ENCODE measurements at regions not wholly inside any gene's neighbourhood (a gene's known extent, or its start where the extent isn't known, plus 50 kb on each side); places are given as distances from the start of the nearest gene placed in this dataset.
A peak's percentile ranks its signal among the peaks of the same experiment; 100 is the strongest.

- no peak overlapping the region for H3K27ac ChIP-seq (ENCODE audit: control insufficient read depth, insufficient read depth, low read length)
- peaks cover 6% of the 10 kb centered on the region for H3K27me3 ChIP-seq (ENCODE audit: control insufficient read depth, extremely low read depth, insufficient read depth, low read length)
- no peaks in the 10 kb centered on the region for H3K9me3 ChIP-seq (ENCODE audit: control insufficient read depth, low read depth, low read length)
- no peaks in the 10 kb centered on the region for H3K4me1 ChIP-seq (ENCODE audit: control insufficient read depth, extremely low read depth, insufficient read depth, low read length)
- no peak overlapping the region for H3K4me2 ChIP-seq (ENCODE audit: control insufficient read depth, extremely low read depth, insufficient read depth, low read depth, low read length)
- no peak overlapping the region for H3K9ac ChIP-seq (ENCODE audit: control insufficient read depth, extremely low read depth, insufficient read depth, low read length)
- no peaks in the 10 kb centered on the region for H3K79me2 ChIP-seq (ENCODE audit: control insufficient read depth, insufficient read depth, low read length)
- DNase-seq (ENCODE audit: low read depth, low spot score): no peak
- H3K36me3 ChIP-seq (ENCODE audit: control insufficient read depth in 2 of 2, extremely low read depth in 1 of 2, insufficient read depth in 2 of 2, low read length in 2 of 2): no peaks in the 10 kb centered on the region
- dilution Hi-C loops (cut with MboI; ENCODE audit: extremely low pct_ligation_motif_present, low sequenced_read_pairs): no loop called here
- FAIRE-seq: peak; percentile 74
- H3K9me1 ChIP-seq (ENCODE audit: control insufficient read depth, extremely low read depth, insufficient read depth, low read length): no peaks in the 10 kb centered on the region
- TF ChIP-seq EZH2 (IDR thresholded peaks at IDR 0.05; ENCODE audit: low read length): no peak
- TF ChIP-seq, protein P1, sequence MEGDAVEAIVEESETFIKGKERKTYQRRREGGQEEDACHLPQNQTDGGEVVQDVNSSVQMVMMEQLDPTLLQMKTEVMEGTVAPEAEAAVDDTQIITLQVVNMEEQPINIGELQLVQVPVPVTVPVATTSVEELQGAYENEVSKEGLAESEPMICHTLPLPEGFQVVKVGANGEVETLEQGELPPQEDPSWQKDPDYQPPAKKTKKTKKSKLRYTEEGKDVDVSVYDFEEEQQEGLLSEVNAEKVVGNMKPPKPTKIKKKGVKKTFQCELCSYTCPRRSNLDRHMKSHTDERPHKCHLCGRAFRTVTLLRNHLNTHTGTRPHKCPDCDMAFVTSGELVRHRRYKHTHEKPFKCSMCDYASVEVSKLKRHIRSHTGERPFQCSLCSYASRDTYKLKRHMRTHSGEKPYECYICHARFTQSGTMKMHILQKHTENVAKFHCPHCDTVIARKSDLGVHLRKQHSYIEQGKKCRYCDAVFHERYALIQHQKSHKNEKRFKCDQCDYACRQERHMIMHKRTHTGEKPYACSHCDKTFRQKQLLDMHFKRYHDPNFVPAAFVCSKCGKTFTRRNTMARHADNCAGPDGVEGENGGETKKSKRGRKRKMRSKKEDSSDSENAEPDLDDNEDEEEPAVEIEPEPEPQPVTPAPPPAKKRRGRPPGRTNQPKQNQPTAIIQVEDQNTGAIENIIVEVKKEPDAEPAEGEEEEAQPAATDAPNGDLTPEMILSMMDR (optimal IDR thresholded peaks at IDR 0.05 in 1 of 3, IDR thresholded peaks at IDR 0.05 in 1 of 3, conservative IDR thresholded peaks at IDR 0.05 in 1 of 3; ENCODE audit: extremely low read depth in 1 of 3, insufficient read depth in 2 of 3, low read length in 3 of 3): no peak
- H3K4me3 ChIP-seq (ENCODE audit: control insufficient read depth in 2 of 3, extremely low read depth in 1 of 3, insufficient read depth in 2 of 3, low read depth in 1 of 3, low read length in 3 of 3): no peak overlapping the region
- H4K20me1 ChIP-seq (ENCODE audit: control insufficient read depth, extremely low read depth, insufficient read depth, low read length): no peaks in the 10 kb centered on the region
- no peak overlapping the region for H2AFZ ChIP-seq (ENCODE audit: control insufficient read depth, low read length)
Measured at GRCh38 chr5:32851559-32852173, 140.5 kb downstream of the NPR3 start.

DNA sequence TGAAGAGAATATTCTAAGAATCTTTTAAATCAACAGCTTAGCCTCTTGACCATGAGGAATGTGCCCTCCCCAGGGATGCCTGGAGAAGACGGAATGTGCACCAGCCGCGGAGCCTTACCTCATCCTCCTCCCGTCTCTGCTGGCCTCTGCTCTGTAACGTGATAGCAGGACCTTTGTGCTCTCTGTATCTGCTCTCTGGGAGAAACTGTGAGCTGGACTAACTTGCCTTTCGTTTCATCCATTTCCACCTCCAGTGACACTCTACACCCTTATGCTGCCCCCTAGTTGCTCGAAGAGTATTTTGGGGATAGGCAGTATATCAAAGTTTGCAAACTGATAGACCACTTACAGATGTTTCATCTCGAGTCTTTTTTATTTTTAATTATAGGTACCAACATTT is 141.4 kb downstream of the NPR3 start:
- Histone ChIP-seq H3K4me2 (ENCODE audit: control insufficient read depth, extremely low read depth, insufficient read depth, low read depth, low read length) (no peak overlapping the region), H3K4me3 (ENCODE audit: control insufficient read depth in 2 of 3, extremely low read depth in 1 of 3, insufficient read depth in 2 of 3, low read depth in 1 of 3, low read length in 3 of 3) (no peak overlapping the region), H4K20me1 (ENCODE audit: control insufficient read depth, extremely low read depth, insufficient read depth, low read length) (no peaks in the 10 kb centered on the region), H3K9me3 (ENCODE audit: control insufficient read depth, low read depth, low read length) (no peaks in the 10 kb centered on the region), H3K4me1 (ENCODE audit: control insufficient read depth, extremely low read depth, insufficient read depth, low read length) (no peaks in the 10 kb centered on the region), H3K9me1 (ENCODE audit: control insufficient read depth, extremely low read depth, insufficient read depth, low read length) (no peaks in the 10 kb centered on the region), H3K27me3 (ENCODE audit: control insufficient read depth, extremely low read depth, insufficient read depth, low read length) (peaks cover 6% of the 10 kb centered on the region), H3K79me2 (ENCODE audit: control insufficient read depth, insufficient read depth, low read length) (no peaks in the 10 kb centered on the region), H3K9ac (ENCODE audit: control insufficient read depth, extremely low read depth, insufficient read depth, low read length) (no peak overlapping the region), H2AFZ (ENCODE audit: control insufficient read depth, low read length) (no peak overlapping the region), H3K36me3 (ENCODE audit: control insufficient read depth in 2 of 2, extremely low read depth in 1 of 2, insufficient read depth in 2 of 2, low read length in 2 of 2) (no peaks in the 10 kb centered on the region), H3K27ac (ENCODE audit: control insufficient read depth, insufficient read depth, low read length) (no peak overlapping the region)
- dilution Hi-C loops (cut with MboI; ENCODE audit: extremely low pct_ligation_motif_present, low sequenced_read_pairs): no loop called here
- DNase-seq (ENCODE audit: low read depth, low spot score): no peak
- FAIRE-seq: no peak
- TF ChIP-seq EZH2 (IDR thresholded peaks at IDR 0.05; ENCODE audit: low read length): no peak
- TF ChIP-seq, protein P1 (optimal IDR thresholded peaks at IDR 0.05 in 1 of 3, IDR thresholded peaks at IDR 0.05 in 1 of 3, conservative IDR thresholded peaks at IDR 0.05 in 1 of 3; ENCODE audit: extremely low read depth in 1 of 3, insufficient read depth in 2 of 3, low read length in 3 of 3): peak in 1 of 3 experiments; percentile 37
